OCI-LY1 (cell line): ENCODE measurements at regions not wholly inside any gene's neighbourhood (a gene's known extent, or its start where the extent isn't known, plus 50 kb on each side); places are given as distances from the start of the nearest gene placed in this dataset.
"Not testable (repeated sequence)": the region's sequence is repeated elsewhere in the genome, so short reads cannot be mapped to it uniquely, and the experiment has no call there.

Source experiments
- EZH2 ChIP-seq: fragments of 200-600 bp; sonication (generic), shearing (Covaris generic); IDR thresholded peaks from 2 replicates; pipeline ENCODE4 v1.8.0; 2017; ENCODE audit warnings: borderline replicate concordance, mixed run types, mild to moderate bottlenecking, antibody characterized with exemption, low read length, moderate library complexity, mixed read lengths
- TF ChIP-seq, protein P1 (sequence below): fragments of 200-600 bp; sonication (generic), shearing (Covaris generic); IDR thresholded peaks from 2 replicates; pipeline ENCODE4 v1.5.1; 2017; ENCODE audit warnings: mild to moderate bottlenecking, antibody characterized with exemption, low read length, moderate library complexity, mixed read lengths

DNA sequence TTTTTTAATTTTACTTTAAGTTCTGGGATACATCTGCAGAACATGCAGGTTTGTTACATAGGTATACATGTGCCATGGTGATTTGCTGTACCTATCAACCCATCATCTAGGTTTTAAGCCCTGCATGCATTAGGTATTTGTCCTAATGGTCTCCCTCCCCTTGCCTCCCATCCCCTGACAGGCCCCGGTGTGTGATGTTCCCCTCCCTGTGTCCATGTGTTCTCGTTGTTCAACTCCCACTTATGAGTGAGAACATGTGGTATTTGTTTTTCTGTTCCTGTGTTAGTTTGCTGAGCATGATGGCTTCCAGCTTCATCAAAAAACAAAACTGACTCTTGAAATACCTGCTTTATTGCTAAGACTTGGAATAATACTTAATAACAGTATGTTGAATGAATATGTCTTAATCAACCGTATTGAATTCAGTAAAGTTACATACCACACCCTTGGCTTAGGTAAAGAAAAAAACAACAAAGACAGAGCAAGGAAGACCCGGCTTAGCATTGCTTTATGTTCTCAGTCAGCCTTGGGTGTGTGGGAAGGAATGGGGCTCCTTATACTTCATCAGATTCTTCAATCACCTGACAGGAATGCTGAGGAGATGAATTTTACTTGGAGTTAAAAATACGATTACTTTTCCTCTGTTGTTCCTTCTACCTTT, 141.3 kb downstream of the TMEM200A start:
- TF ChIP-seq, protein P1, sequence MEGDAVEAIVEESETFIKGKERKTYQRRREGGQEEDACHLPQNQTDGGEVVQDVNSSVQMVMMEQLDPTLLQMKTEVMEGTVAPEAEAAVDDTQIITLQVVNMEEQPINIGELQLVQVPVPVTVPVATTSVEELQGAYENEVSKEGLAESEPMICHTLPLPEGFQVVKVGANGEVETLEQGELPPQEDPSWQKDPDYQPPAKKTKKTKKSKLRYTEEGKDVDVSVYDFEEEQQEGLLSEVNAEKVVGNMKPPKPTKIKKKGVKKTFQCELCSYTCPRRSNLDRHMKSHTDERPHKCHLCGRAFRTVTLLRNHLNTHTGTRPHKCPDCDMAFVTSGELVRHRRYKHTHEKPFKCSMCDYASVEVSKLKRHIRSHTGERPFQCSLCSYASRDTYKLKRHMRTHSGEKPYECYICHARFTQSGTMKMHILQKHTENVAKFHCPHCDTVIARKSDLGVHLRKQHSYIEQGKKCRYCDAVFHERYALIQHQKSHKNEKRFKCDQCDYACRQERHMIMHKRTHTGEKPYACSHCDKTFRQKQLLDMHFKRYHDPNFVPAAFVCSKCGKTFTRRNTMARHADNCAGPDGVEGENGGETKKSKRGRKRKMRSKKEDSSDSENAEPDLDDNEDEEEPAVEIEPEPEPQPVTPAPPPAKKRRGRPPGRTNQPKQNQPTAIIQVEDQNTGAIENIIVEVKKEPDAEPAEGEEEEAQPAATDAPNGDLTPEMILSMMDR = not testable (repeated sequence)
- not testable (repeated sequence) for TF ChIP-seq EZH2
